Neuron (in vitro differentiated cells): ENCODE measurements at regions not wholly inside any gene's neighbourhood (a gene's known extent, or its start where the extent isn't known, plus 50 kb on each side); places are given as distances from the start of the nearest gene placed in this dataset.

ENCODE experiments used
- H2AFZ ChIP-seq: one replicate; pipeline ENCODE4 v1.6.1; 2013; ENCODE audit warnings: low read depth, mild to moderate bottlenecking, inconsistent platforms, low read length, moderate library complexity
- H3K27me3 ChIP-seq: one replicate; pipeline ENCODE4 v1.6.1; 2013; ENCODE audit warnings: low read length; ENCODE audit not compliant: insufficient read depth
- H3K36me3 ChIP-seq: one replicate; pipeline ENCODE4 v1.6.1; 2013; ENCODE audit warnings: low read length; ENCODE audit not compliant: insufficient read depth
- H3K4me1 ChIP-seq: one replicate; pipeline ENCODE4 v1.6.1; 2013; ENCODE audit warnings: low read length; ENCODE audit not compliant: insufficient read depth
- H3K4me3 ChIP-seq: 2 replicates; pipeline ENCODE4 v1.5.1; 2013; ENCODE audit warnings: mild to moderate bottlenecking, low read length, moderate library complexity
- H3K9me3 ChIP-seq: one replicate; pipeline ENCODE4 v1.6.1; 2013; ENCODE audit warnings: low read length

DNA sequence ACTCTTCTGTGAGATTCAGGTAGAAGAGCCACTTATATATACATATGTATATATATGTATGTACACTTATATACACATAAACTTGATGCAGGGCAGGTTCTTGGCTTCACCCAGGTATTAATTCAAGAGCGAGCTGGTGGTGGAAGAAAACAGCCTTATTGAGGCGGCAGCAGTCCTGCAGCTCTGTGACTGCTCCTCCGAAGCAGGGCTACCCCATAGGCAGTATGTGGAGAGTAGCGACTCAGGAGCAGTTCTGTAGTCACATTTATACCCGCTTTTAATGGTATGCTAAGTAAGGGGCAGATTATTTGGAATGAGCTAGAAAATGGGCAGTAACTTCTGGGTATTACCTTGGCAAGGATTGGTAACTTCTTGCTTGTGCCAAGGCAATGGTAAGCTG lies 280.6 kb upstream of the TFPI start:
- no peaks in the 10 kb centered on the region for H3K9me3 ChIP-seq
- H3K36me3 ChIP-seq, result no peaks in the 10 kb centered on the region
- no peaks in the 10 kb centered on the region for H3K4me1 ChIP-seq
- H3K27me3 ChIP-seq, result no peaks in the 10 kb centered on the region
- H3K4me3 ChIP-seq, result no peak overlapping the region
- H2AFZ ChIP-seq, result no peak overlapping the region

DNA sequence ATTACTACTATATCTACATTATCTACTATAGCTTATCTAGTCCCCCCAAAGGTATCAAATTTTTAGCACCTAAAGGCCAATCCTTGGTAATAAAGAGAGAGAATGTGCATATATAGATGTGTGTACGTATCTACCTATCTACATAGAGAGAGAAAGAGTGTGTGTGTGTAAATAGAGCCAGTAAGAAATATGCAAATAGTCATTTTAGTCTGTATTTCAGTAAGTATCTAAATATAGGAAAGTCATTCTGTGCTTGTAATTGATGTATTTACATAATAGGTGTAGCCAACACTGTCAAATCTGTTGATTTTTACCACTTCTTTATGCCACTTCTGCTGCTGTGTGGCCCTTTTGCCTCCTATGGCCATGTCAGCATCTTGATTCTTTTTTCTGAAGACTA lies 284.5 kb upstream of the TFPI start:
- Histone ChIP-seq H3K4me3 (no peak overlapping the region), H2AFZ (no peak overlapping the region), H3K36me3 (no peaks in the 10 kb centered on the region), H3K27me3 (no peaks in the 10 kb centered on the region), H3K9me3 (no peaks in the 10 kb centered on the region), H3K4me1 (no peaks in the 10 kb centered on the region)

DNA sequence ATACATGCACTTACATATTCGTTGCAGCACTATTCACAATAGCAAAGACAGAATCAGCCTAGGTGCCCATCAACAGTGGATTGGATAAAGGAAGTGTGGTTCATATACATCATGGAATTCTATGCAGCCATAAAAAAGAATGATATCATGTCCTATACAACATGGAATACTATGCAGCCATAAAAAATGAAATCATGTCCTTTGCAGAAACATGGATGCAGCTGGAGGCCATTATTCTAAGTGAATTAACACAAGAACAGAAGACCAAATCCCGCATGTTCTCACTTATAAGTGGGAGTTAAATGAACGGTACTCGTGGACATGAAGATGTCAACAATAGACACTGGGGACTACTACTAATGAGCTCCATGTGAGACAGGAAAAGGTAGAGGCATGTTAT lies 288.1 kb upstream of the TFPI start:
- Histone ChIP-seq H3K27me3 (no peaks in the 10 kb centered on the region), H2AFZ (no peak overlapping the region), H3K4me1 (no peaks in the 10 kb centered on the region), H3K36me3 (no peaks in the 10 kb centered on the region), H3K9me3 (no peaks in the 10 kb centered on the region), H3K4me3 (no peak overlapping the region)

DNA sequence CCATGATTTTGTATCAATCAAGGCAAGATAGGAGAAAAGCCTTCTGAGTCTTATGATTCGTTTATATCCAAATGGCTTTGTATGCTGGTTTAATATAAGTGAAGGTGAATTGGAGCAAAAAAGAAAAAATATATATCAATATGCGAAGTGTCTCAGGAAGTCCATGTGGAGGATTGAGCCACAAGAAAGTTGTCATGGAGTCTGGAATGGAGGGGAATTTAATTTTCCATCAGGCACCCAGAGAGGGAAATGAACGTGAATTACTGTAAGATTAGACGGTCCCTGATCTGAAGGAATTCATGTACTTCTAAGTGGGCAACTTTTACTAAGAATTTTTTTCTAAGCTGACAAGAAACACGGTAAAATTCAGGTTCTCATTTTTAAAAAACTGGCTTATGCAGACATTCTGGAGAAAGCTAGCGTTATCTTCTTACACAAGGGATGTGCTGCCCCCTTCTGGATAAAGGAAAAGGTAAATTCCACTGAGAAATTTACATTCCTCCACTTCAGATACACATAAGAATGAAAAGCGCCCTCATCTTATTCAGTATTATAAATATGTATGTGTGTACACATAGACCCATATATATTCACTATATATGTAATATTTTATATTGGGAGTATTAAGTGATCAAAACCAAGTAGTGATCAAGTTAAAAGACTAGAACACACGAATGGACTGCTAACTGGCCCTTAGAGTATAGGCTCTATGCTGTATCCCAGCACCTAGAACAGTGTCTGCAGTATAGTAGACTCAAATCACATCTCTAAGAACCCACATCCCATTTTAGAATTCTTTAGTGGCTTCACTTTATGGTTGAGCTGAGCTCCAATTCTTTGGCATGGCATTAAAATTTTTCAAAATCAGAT lies 289.0 kb upstream of the TFPI start:
- no peaks in the 10 kb centered on the region for H3K27me3 ChIP-seq
- no peak overlapping the region for H3K4me3 ChIP-seq
- no peaks in the 10 kb centered on the region for H3K4me1 ChIP-seq
- H3K9me3 ChIP-seq, result no peaks in the 10 kb centered on the region
- no peaks in the 10 kb centered on the region for H3K36me3 ChIP-seq
- H2AFZ ChIP-seq, result no peak overlapping the region

DNA sequence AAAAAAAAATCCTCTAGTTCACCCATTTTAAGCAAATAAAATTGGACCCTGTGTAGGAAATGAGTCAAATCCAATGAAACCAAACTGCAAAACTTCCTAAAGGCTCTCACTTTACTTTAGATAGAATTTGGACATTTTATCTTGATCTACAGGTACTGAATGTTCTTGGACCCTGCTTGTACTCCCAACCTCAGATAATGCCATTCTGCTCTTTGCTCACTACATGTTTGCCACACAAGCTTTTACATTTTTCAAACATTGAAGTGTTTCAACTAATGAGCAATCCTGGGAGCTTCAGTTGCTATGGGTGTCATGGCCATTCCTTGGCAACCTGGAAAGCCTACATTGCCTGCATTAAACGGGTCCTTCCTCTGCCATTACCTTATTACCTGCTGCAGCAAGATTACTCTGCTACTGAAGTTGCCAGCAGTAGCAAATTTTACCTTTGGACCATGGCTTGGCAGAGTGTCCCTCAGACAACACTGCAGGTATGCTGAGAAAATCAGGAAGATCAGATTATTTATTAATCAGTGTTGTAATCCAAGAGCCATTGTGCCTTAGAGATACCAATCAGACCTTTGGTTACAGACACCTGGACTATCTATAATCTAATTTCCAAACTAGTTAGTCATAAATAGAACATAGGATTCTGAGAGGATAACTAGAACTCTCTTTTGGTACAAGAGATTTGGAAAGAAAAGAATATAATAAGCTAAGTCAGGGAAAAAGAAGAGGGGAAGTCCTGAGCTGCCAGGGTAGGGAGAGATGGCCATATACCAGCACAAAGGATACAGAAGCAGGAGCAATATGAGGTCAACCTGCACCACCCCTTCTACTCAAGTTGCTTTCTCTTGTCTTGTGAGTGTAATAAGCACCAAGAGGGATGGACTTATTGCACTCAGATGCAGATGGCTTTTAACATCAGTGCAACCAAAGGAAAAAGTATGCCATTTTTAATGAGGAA lies 293.3 kb upstream of the TFPI start:
- Histone ChIP-seq H3K27me3 (no peaks in the 10 kb centered on the region), H3K4me3 (no peak overlapping the region), H3K9me3 (no peaks in the 10 kb centered on the region), H3K36me3 (no peaks in the 10 kb centered on the region), H2AFZ (no peak overlapping the region), H3K4me1 (peaks cover 2% of the 10 kb centered on the region)

DNA sequence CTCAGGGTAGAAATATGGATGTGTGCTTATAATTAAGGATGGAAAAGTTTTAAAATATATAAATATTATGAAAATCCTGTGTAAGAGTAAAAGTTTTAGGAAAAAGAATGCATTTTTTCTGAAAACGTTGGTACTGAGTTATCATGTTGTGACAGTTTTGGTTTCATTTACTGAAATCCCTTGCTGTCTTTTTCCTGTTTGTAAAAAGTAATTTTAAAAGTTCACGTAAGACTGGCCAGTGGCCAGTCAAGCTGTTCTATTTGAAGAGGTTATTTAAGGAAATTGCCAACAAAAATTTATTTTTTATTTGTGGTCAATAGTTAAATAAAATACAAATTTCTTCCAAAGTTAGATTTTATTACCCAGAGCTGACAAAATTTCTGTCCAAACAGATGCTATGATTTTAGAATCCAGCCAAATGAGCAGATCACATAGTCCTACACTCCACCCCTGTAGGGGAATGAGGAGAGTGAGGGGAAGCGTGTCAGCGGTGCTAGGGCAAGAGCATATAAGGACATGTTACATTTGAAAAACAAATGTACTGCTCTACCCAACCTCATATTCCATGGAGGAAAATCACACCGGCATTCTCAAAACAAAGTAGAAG lies 297.8 kb upstream of the TFPI start:
- Histone ChIP-seq H3K27me3 (no peaks in the 10 kb centered on the region), H2AFZ (no peak overlapping the region), H3K9me3 (no peaks in the 10 kb centered on the region), H3K36me3 (no peaks in the 10 kb centered on the region), H3K4me1 (peaks cover 2% of the 10 kb centered on the region), H3K4me3 (no peak overlapping the region)

DNA sequence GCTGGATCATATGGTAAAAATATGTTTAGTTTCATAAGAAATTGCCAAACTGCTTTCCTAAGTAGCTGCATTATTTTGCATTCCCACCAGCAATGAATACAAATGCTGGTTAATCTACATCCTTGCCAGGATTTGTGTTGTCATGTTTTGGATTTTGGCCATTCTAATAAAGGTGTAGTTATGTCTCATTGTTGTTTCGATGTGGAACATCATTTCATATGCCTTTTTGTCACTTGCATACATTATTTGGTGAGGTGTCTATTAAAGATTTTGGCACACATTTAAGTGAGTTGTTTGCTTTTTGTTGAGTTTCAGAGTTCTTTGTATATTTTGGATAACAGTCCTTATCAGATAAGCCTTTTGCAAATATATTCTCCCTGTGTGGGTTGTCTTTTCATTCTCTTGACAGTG lies 299.2 kb upstream of the TFPI start:
- Histone ChIP-seq H2AFZ (no peak overlapping the region), H3K9me3 (no peaks in the 10 kb centered on the region)

DNA sequence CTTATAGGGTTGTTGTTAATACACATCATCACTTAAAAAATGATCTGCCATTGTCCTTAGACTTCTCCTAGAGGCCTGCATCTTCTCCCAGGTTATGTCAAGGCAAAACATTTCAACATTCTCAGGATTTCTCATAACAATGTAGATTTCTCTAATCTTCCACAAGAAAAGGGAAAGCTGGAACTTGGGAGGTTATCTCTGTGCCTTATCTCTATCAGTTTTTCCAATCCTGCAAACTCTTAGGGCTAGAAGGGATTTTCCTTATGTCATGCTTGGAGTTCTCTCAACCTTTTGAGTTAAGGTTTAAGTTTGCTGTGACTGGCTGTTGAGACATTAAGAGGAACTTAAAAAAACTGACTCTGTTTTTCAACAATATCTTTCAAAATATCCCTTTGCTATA lies 300.6 kb upstream of the TFPI start:
- H3K9me3 ChIP-seq, result no peaks in the 10 kb centered on the region
- H3K4me1 ChIP-seq, result no peaks in the 10 kb centered on the region
- no peak overlapping the region for H3K4me3 ChIP-seq
- no peaks in the 10 kb centered on the region for H3K36me3 ChIP-seq
- H2AFZ ChIP-seq, result no peak overlapping the region
- H3K27me3 ChIP-seq, result no peaks in the 10 kb centered on the region

More for the DNA sequence above, 299.2 kb upstream of the TFPI start:
- H3K4me1 ChIP-seq, result peaks cover 2% of the 10 kb centered on the region
- no peaks in the 10 kb centered on the region for H3K27me3 ChIP-seq
- H3K4me3 ChIP-seq, result no peak overlapping the region
- H3K36me3 ChIP-seq, result no peaks in the 10 kb centered on the region

DNA sequence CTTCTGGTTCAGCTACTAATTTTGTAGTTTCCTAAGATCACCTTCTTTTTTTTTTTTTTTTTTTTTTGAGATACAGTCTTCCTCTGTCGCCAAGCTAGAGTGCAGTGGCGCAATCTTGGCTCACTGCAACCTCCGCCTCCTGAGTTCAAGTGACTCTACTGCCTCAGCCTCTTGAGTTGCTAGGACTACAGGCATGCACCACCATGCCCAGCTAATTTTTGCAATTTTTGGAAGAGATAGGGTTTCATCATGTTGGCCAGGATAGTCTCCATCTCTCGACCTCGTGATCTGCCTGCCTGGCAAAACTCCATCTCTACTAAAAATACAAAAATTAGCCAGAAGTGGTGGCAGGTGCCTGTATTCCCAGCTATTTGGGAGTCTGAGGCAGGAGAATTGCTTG lies 301.5 kb upstream of the TFPI start:
- Histone ChIP-seq H3K4me3 (no peak overlapping the region), H3K9me3 (no peaks in the 10 kb centered on the region), H2AFZ (no peak overlapping the region), H3K4me1 (no peaks in the 10 kb centered on the region), H3K36me3 (no peaks in the 10 kb centered on the region), H3K27me3 (no peaks in the 10 kb centered on the region)

DNA sequence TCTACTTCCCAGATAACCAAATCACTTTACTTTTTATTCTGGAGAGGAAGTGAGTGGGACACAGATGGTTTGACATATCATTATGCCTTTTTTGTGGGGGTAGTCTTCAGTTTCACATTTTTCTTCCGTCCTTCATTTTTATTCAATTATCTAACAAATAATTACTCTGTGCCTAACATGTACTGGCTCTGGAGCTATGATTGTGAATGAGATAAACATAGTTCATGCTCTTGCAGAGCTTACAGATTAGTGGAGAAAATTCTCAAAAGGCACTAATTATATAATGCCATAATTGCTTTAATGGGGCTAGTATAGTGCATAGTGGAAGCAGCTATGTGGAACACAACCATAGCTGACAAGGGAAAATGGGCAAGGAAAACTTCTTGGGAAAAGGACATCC lies 303.6 kb upstream of the TFPI start:
- H3K36me3 ChIP-seq, result no peaks in the 10 kb centered on the region
- no peaks in the 10 kb centered on the region for H3K27me3 ChIP-seq
- H2AFZ ChIP-seq, result no peak overlapping the region
- no peaks in the 10 kb centered on the region for H3K9me3 ChIP-seq
- H3K4me3 ChIP-seq, result no peak overlapping the region
- no peaks in the 10 kb centered on the region for H3K4me1 ChIP-seq

DNA sequence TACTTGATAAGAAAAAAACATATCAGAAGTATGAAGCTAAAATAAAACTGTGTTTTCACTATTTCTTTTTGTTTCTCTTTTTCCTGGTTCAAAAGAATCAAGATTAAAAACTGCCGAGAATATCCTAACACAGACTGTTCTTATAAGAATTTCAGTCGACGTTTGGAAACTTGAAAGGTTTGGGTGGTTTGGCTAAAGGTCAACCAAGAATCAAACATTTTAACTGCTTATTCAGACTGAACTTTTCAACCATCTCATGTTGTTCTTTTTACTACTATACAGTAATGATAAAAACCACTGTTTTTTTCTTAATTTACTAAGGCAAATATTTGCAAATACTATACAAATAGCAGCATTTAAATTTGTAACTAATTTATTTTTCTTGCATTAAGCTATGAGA lies 308.5 kb upstream of the TFPI start:
- Histone ChIP-seq H3K4me1 (no peaks in the 10 kb centered on the region), H3K9me3 (no peaks in the 10 kb centered on the region)

DNA sequence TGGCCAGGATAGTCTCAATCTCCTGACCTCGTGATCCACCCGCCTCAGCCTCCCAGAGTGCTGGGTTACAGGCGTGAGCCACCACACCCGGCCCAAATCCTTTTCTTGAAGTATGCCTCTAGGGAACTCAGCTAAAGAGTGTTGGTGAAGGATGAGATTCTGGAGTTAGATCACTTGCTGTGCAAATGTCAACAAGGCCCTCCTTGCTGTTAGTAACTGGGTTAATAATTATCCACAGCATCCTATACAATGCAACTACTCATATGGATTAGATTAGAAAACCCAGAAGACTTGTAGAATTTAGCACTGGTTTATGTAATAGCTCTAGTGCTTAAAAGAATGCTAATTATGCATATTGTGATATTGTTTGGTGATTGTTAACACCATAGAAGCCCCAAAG lies 310.8 kb upstream of the TFPI start:
- Histone ChIP-seq H2AFZ (no peak overlapping the region), H3K4me1 (no peaks in the 10 kb centered on the region), H3K4me3 (no peak overlapping the region)

More for the DNA sequence above, 308.5 kb upstream of the TFPI start:
- Histone ChIP-seq H3K27me3 (no peaks in the 10 kb centered on the region), H2AFZ (no peak overlapping the region), H3K36me3 (no peaks in the 10 kb centered on the region), H3K4me3 (no peak overlapping the region)

DNA sequence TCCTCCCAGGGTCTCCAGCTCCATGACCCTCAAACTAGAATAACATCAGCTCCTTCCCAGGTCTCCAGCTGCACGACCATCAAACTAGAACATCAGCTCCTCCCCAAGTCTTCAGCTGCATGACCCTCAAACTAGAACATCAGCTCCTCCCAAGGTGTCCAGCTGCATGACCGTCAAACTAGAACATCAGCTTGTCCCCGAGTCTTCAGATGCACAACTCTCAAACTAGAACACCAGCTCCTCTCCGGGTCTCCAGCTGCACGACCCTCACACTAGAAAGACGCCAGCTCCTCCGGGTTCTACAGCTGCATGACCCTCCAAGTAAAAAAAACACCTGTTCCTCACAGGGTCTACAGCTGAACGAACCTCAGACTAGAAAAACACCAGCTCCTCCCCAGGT lies 312.9 kb upstream of the TFPI start:
- H3K4me3 ChIP-seq, result no peak overlapping the region
- H3K9me3 ChIP-seq, result no peaks in the 10 kb centered on the region
- H3K27me3 ChIP-seq, result no peaks in the 10 kb centered on the region
- no peaks in the 10 kb centered on the region for H3K4me1 ChIP-seq
- no peak overlapping the region for H2AFZ ChIP-seq
- H3K36me3 ChIP-seq, result no peaks in the 10 kb centered on the region

More for the DNA sequence above, 310.8 kb upstream of the TFPI start:
- no peaks in the 10 kb centered on the region for H3K27me3 ChIP-seq
- H3K36me3 ChIP-seq, result no peaks in the 10 kb centered on the region
- H3K9me3 ChIP-seq, result no peaks in the 10 kb centered on the region
